ENCODE measurements at regions not wholly inside any gene's neighbourhood (a gene's known extent, or its start where the extent isn't known, plus 50 kb on each side); places are given as distances from the start of the nearest gene placed in this dataset.

GRCh38 chr18:38933322-38933721, 1367.7 kb upstream of the CELF4 start:
- TF ChIP-seq CTCF (IDR thresholded peaks at IDR 0.05) (no peak), POLR2A (IDR thresholded peaks at IDR 0.05) (no peak), POLR2AphosphoS5 (IDR thresholded peaks at IDR 0.05) (no peak)
